ENCODE measurements at regions not wholly inside any gene's neighbourhood (a gene's known extent, or its start where the extent isn't known, plus 50 kb on each side); places are given as distances from the start of the nearest gene placed in this dataset.

- in situ Hi-C loops (cut with MboI; ENCODE audit: low pct_unique_long_range_greater_than_20kb, low sequenced_read_pairs, unreplicated experiment) = no loop called here
- no peak for DNase-seq (ENCODE audit: low spot score)
- TF ChIP-seq CTCF (IDR thresholded peaks at IDR 0.05; ENCODE audit: extremely low read depth, insufficient read depth, missing control alignments) = no peak
These were observed 223.1 kb upstream of the CNTN6 start for GRCh38 chr3:869734-870133.

- DNase-seq (ENCODE audit: low spot score) = no peak
- in situ Hi-C loops (cut with MboI; ENCODE audit: low pct_unique_long_range_greater_than_20kb, low sequenced_read_pairs, unreplicated experiment) = no loop called here
- TF ChIP-seq CTCF (IDR thresholded peaks at IDR 0.05; ENCODE audit: extremely low read depth, insufficient read depth, missing control alignments) = no peak
These were observed 221.2 kb upstream of the CNTN6 start for GRCh38 chr3:871651-872050.

DNA sequence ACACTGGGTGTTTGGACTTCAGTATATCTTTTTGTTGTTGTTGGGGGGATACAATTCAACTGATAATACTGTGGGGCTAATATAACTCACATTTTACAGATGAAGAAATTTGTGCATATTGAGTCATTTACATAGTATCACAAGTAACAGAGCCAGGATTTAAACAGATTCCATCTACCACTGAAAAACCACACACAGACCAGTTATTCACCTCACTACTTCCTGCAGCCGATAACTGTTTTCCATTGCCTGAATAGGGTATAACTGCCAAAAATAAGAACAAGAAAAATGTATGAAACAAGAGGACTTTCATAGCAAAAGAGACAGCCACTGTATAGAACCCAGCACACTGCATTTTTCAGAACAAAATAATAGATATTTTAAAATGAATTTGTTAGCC is 215.8 kb upstream of the CNTN6 start:
- no peak for TF ChIP-seq CTCF (IDR thresholded peaks at IDR 0.05; ENCODE audit: extremely low read depth, insufficient read depth, missing control alignments)
- no peak for DNase-seq (ENCODE audit: low spot score)
- in situ Hi-C loops (cut with MboI; ENCODE audit: low pct_unique_long_range_greater_than_20kb, low sequenced_read_pairs, unreplicated experiment) = no loop called here

- in situ Hi-C loops (cut with MboI; ENCODE audit: low pct_unique_long_range_greater_than_20kb, low sequenced_read_pairs, unreplicated experiment) = no loop called here
- no peak for TF ChIP-seq CTCF (IDR thresholded peaks at IDR 0.05; ENCODE audit: extremely low read depth, insufficient read depth, missing control alignments)
- no peak for DNase-seq (ENCODE audit: low spot score)
These were observed 214.1 kb upstream of the CNTN6 start for GRCh38 chr3:878746-879145.

DNA sequence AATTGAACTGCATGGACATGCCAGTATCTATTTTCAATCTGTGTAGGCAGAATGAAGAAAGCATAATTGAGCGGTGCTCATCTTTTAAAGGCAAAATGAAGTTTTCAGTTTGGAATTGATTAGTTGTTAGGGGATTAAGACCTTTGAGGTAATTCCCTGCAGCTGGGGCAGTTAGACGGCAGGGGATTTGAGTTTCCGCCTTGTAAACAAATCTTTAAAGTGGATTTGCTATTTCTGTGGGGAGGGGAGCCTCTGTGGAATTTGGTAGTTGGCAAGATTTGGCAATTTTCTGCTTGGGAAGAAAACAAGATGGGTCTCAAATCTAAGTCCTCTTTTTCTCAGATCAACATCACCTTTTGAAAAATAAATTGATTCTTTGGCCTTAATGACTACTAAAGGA is 212.5 kb upstream of the CNTN6 start:
- in situ Hi-C loops (cut with MboI; ENCODE audit: low pct_unique_long_range_greater_than_20kb, low sequenced_read_pairs, unreplicated experiment) = no loop called here
- TF ChIP-seq CTCF (IDR thresholded peaks at IDR 0.05; ENCODE audit: extremely low read depth, insufficient read depth, missing control alignments) = no peak
- DNase-seq (ENCODE audit: low spot score) = no peak

DNA sequence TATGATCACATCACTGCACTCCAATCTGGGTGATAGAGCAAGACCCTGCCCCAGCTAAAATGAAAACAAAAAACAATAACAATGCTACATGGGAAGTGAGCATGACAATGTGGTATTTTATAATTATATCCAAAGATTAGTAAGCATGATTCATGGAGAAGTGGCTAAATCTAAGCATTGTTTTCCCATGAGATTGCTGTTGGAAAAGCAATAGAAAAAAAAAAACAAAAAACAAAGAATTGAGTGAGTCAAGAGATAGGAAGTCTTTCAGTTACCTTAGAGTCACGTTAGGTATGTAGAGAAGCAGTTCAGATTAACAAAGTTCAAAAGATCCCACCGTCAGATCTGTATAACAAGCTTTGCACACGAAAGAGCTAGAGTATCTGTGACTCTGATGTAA is 210.3 kb upstream of the CNTN6 start:
- in situ Hi-C loops (cut with MboI; ENCODE audit: low pct_unique_long_range_greater_than_20kb, low sequenced_read_pairs, unreplicated experiment) = no loop called here
- no peak for TF ChIP-seq CTCF (IDR thresholded peaks at IDR 0.05; ENCODE audit: extremely low read depth, insufficient read depth, missing control alignments)
- DNase-seq (ENCODE audit: low spot score) = no peak

All from GM13977 (cell line).